ENCODE measurements at regions not wholly inside any gene's neighbourhood (a gene's known extent, or its start where the extent isn't known, plus 50 kb on each side); places are given as distances from the start of the nearest gene placed in this dataset.

DNA sequence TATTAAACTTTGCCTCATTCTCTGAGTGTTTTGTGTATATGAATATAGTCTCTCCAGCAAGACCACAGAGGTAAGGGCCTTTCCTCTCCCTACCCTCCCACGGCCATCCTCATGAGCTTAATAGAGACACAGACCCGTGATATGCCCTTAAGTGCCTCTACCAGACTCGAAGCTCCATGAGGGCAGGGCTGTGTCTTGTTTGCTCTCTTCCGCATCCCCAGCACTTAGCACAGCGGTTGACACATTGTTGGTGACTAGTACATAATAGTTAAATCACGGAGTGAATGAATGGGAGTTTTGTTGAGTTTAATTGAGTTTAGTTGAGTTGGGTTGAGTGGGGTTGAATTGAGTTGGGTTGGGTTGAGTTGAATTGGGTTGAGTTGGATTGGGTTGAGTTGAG lies 122.3 kb downstream of the ZFP36L2 start:
- no peak overlapping the region for H3K4me2 ChIP-seq (ENCODE audit: low read length)
- TF ChIP-seq, protein P1, sequence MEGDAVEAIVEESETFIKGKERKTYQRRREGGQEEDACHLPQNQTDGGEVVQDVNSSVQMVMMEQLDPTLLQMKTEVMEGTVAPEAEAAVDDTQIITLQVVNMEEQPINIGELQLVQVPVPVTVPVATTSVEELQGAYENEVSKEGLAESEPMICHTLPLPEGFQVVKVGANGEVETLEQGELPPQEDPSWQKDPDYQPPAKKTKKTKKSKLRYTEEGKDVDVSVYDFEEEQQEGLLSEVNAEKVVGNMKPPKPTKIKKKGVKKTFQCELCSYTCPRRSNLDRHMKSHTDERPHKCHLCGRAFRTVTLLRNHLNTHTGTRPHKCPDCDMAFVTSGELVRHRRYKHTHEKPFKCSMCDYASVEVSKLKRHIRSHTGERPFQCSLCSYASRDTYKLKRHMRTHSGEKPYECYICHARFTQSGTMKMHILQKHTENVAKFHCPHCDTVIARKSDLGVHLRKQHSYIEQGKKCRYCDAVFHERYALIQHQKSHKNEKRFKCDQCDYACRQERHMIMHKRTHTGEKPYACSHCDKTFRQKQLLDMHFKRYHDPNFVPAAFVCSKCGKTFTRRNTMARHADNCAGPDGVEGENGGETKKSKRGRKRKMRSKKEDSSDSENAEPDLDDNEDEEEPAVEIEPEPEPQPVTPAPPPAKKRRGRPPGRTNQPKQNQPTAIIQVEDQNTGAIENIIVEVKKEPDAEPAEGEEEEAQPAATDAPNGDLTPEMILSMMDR (IDR thresholded peaks at IDR 0.05), result no peak
- peaks cover 3% of the 10 kb centered on the region for H3K4me1 ChIP-seq
- no peak overlapping the region for H2AFZ ChIP-seq
- H3K27ac ChIP-seq, result no peak overlapping the region
- H3K36me3 ChIP-seq (ENCODE audit: control insufficient read depth, insufficient read depth, low read length), result no peaks in the 10 kb centered on the region
- no peak overlapping the region for H3K9ac ChIP-seq
- no peak overlapping the region for H3K4me3 ChIP-seq (ENCODE audit: low read depth, low read length)
- H3K27me3 ChIP-seq (ENCODE audit: control insufficient read depth, insufficient read depth, low read length), result no peaks in the 10 kb centered on the region
- H3K79me2 ChIP-seq, result no peaks in the 10 kb centered on the region
- no peaks in the 10 kb centered on the region for H3K9me3 ChIP-seq (ENCODE audit: control insufficient read depth, low read length)

- H3K9me3 ChIP-seq (ENCODE audit: control insufficient read depth, low read length), result no peaks in the 10 kb centered on the region
- H3K9ac ChIP-seq, result no peak overlapping the region
- H3K4me3 ChIP-seq (ENCODE audit: low read depth, low read length), result no peak overlapping the region
- H3K4me1 ChIP-seq, result peaks cover 3% of the 10 kb centered on the region
- no peak overlapping the region for H3K27ac ChIP-seq
- H3K79me2 ChIP-seq, result no peaks in the 10 kb centered on the region
- no peak overlapping the region for H3K4me2 ChIP-seq (ENCODE audit: low read length)
- TF ChIP-seq, protein P1 (IDR thresholded peaks at IDR 0.05), result no peak
- H3K27me3 ChIP-seq (ENCODE audit: control insufficient read depth, insufficient read depth, low read length), result no peaks in the 10 kb centered on the region
- no peak overlapping the region for H2AFZ ChIP-seq
- no peaks in the 10 kb centered on the region for H3K36me3 ChIP-seq (ENCODE audit: control insufficient read depth, insufficient read depth, low read length)
These were observed 123.4 kb downstream of the ZFP36L2 start for GRCh38 chr2:43103093-43103404.

GRCh38 chr2:43102366-43103092 lies 123.9 kb downstream of the ZFP36L2 start:
- Histone ChIP-seq H3K27ac (peak overlapping the region; percentile 45), H3K4me2 (ENCODE audit: low read length) (no peak overlapping the region), H3K9ac (no peak overlapping the region), H3K36me3 (ENCODE audit: control insufficient read depth, insufficient read depth, low read length) (no peaks in the 10 kb centered on the region), H2AFZ (peak overlapping the region; percentile 11), H3K4me3 (ENCODE audit: low read depth, low read length) (no peak overlapping the region), H3K4me1 (peaks cover 3% of the 10 kb centered on the region), H3K9me3 (ENCODE audit: control insufficient read depth, low read length) (no peaks in the 10 kb centered on the region), H3K79me2 (no peaks in the 10 kb centered on the region), H3K27me3 (ENCODE audit: control insufficient read depth, insufficient read depth, low read length) (no peaks in the 10 kb centered on the region)
- TF ChIP-seq, protein P1 (IDR thresholded peaks at IDR 0.05), result no peak

GRCh38 chr2:43101751-43102150 lies 124.7 kb downstream of the ZFP36L2 start:
- H3K9ac ChIP-seq, result no peak overlapping the region
- TF ChIP-seq, protein P1 (IDR thresholded peaks at IDR 0.05), result no peak
- no peaks in the 10 kb centered on the region for H3K27me3 ChIP-seq (ENCODE audit: control insufficient read depth, insufficient read depth, low read length)
- peak overlapping the region; percentile 45 for H3K27ac ChIP-seq
- no peaks in the 10 kb centered on the region for H3K79me2 ChIP-seq
- no peak overlapping the region for H3K4me3 ChIP-seq (ENCODE audit: low read depth, low read length)
- H3K4me2 ChIP-seq (ENCODE audit: low read length), result no peak overlapping the region
- H2AFZ ChIP-seq, result no peak overlapping the region
- no peaks in the 10 kb centered on the region for H3K36me3 ChIP-seq (ENCODE audit: control insufficient read depth, insufficient read depth, low read length)
- peaks cover 3% of the 10 kb centered on the region for H3K4me1 ChIP-seq
- no peaks in the 10 kb centered on the region for H3K9me3 ChIP-seq (ENCODE audit: control insufficient read depth, low read length)

Measured in parathyroid adenoma (tissue), 2 donors.